KMS-11 (cell line): ENCODE measurements at regions not wholly inside any gene's neighbourhood (a gene's known extent, or its start where the extent isn't known, plus 50 kb on each side); places are given as distances from the start of the nearest gene placed in this dataset.

Experiments
- H2AFZ ChIP-seq: fragments of 200-600 bp; sonication (generic); 2 replicates; pipeline ENCODE4 v1.6.1; 2016; ENCODE audit warnings: antibody characterized with exemption, mixed run types, low read depth
- H3K27ac ChIP-seq: fragments of 200-600 bp; sonication (generic); 2 replicates; pipeline ENCODE4 v1.6.1; 2016; ENCODE audit warnings: mild to moderate bottlenecking, mixed run types
- H3K27me3 ChIP-seq: fragments of 200-600 bp; sonication (generic); 2 replicates; pipeline ENCODE4 v1.6.1; 2017; ENCODE audit warnings: mild to moderate bottlenecking, low read depth, mixed run types, moderate library complexity; ENCODE audit not compliant: insufficient read depth
- H3K36me3 ChIP-seq: fragments of 200-600 bp; sonication (generic); 2 replicates; pipeline ENCODE4 v1.6.1; 2017; ENCODE audit warnings: mild to moderate bottlenecking, mixed run types; ENCODE audit not compliant: insufficient read depth
- H3K4me1 ChIP-seq: fragments of 200-600 bp; sonication (generic); 2 replicates; pipeline ENCODE4 v1.6.1; 2016; ENCODE audit warnings: mild to moderate bottlenecking, low read depth, mixed run types; ENCODE audit not compliant: poor library complexity, severe bottlenecking
- H3K4me2 ChIP-seq: fragments of 200-600 bp; sonication (generic); 2 replicates; pipeline ENCODE4 v1.7.0; 2016; ENCODE audit warnings: mild to moderate bottlenecking, mixed run types
- H3K4me3 ChIP-seq: fragments of 200-600 bp; sonication (generic); IDR thresholded peaks from 2 replicates; pipeline ENCODE4 v1.6.1; 2017; ENCODE audit warnings: low read depth, low read length, mixed read lengths; ENCODE audit not compliant: insufficient read depth
- H3K79me2 ChIP-seq: fragments of 200-600 bp; sonication (generic); 2 replicates; pipeline ENCODE4 v1.6.1; 2016; ENCODE audit warnings: low read depth, mixed run types; ENCODE audit not compliant: insufficient read depth
- H3K9ac ChIP-seq: fragments of 200-600 bp; sonication (generic); 2 replicates; pipeline ENCODE4 v1.6.1; 2016; ENCODE audit warnings: mild to moderate bottlenecking, mixed run types
- H4K20me1 ChIP-seq: fragments of 200-600 bp; sonication (generic); 2 replicates; pipeline ENCODE4 v1.6.1; 2016; ENCODE audit warnings: mild to moderate bottlenecking, mixed run types; ENCODE audit not compliant: insufficient read depth
- TF ChIP-seq, protein P1 (sequence below): fragments of 200-600 bp; sonication (generic); conservative IDR thresholded peaks from 2 replicates; pipeline ENCODE4 v1.6.1; 2017; ENCODE audit warnings: low read depth, mild to moderate bottlenecking, antibody characterized with exemption, low read length, moderate library complexity, mixed read lengths

DNA sequence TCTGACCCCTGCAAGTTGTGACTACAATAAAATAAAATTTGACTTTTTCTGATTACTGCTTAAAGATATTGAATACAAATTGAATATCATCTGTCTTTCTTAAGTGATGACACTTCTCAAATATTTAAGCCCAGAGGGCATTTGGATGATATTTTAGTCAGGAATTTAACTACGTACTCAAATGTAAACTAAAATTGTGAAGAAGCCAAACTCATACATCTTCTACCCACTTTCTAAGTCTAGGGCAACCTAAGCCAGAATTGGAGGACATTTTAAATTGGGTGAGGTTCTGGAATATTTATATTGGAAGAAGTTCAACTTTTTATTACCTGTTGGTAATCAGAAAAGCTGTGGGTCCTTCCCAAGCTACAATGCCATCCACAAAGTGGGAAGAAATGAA is 149.1 kb upstream of the WDR11 start:
- H4K20me1 ChIP-seq, result no peaks in the 10 kb centered on the region
- no peak overlapping the region for H2AFZ ChIP-seq
- H3K4me3 ChIP-seq, result no peak overlapping the region
- no peaks in the 10 kb centered on the region for H3K4me1 ChIP-seq
- H3K27me3 ChIP-seq, result no peaks in the 10 kb centered on the region
- TF ChIP-seq, protein P1, sequence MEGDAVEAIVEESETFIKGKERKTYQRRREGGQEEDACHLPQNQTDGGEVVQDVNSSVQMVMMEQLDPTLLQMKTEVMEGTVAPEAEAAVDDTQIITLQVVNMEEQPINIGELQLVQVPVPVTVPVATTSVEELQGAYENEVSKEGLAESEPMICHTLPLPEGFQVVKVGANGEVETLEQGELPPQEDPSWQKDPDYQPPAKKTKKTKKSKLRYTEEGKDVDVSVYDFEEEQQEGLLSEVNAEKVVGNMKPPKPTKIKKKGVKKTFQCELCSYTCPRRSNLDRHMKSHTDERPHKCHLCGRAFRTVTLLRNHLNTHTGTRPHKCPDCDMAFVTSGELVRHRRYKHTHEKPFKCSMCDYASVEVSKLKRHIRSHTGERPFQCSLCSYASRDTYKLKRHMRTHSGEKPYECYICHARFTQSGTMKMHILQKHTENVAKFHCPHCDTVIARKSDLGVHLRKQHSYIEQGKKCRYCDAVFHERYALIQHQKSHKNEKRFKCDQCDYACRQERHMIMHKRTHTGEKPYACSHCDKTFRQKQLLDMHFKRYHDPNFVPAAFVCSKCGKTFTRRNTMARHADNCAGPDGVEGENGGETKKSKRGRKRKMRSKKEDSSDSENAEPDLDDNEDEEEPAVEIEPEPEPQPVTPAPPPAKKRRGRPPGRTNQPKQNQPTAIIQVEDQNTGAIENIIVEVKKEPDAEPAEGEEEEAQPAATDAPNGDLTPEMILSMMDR, result no peak
- H3K36me3 ChIP-seq, result no peaks in the 10 kb centered on the region
- H3K27ac ChIP-seq, result no peak overlapping the region
- no peak overlapping the region for H3K9ac ChIP-seq
- H3K79me2 ChIP-seq, result no peaks in the 10 kb centered on the region
- no peak overlapping the region for H3K4me2 ChIP-seq

DNA sequence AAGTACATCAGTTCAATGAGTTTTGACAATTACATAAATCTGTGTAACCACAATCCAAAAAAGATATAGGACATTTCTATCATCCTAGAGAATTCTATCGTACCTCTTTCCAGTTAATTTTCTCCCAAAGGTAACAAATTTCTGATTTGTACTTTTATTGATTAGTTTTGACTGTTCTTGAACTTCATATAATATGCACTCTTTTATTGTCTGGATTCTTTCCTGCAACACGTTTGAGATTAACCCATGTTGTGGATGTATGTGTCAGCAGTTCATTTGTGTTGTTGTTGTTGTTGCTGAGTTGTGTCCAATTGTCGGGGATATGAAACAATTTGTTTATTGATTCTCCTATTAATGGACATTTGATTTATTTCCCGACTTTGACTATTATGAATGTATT is 145.9 kb upstream of the WDR11 start:
- Histone ChIP-seq H3K27me3 (no peaks in the 10 kb centered on the region), H3K79me2 (no peaks in the 10 kb centered on the region), H3K36me3 (no peaks in the 10 kb centered on the region), H3K27ac (no peak overlapping the region), H3K4me1 (no peaks in the 10 kb centered on the region), H3K9ac (no peak overlapping the region), H3K4me2 (no peak overlapping the region), H2AFZ (no peak overlapping the region), H4K20me1 (no peaks in the 10 kb centered on the region), H3K4me3 (no peak overlapping the region)
- TF ChIP-seq, protein P1, result no peak

DNA sequence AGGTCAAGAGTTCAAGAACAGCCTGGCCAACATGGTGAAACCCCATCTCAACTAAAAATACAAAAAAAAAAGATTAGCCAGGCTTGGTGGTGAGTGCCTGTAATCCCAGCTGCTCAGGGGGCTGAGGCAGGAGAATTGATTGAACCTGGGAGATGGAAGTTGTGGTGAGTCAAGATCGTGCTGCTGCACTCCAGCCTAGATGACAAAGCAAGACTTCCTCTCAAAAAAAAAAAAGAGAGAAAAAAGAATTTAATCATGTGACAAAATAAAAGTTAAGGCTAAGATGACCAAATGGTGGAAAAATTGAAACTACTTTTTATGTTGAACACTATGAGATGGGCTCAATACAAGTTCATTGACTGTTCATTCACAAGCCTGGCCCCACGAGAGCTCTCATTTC is 141.1 kb upstream of the WDR11 start:
- no peaks in the 10 kb centered on the region for H3K4me1 ChIP-seq

DNA sequence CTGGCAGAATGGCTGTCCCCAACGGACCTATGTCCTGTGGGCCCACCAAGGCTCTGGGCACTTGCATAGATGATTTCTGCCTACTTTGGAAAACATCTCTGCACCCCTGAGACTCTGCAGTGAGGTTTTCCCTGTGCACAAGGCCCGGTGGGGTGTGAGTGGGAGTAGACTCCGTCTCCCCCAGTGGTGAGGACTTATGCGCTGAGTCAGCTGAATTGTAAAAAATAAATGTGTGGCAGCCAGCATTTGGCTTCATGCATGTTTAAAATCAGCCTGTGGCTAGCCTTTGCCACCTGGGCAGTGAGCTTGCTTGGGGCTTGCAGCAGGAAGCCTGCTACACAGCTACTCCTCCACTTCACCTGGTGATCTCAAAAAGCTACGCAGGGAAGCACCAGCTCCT is 139.3 kb upstream of the WDR11 start:
- H4K20me1 ChIP-seq, result no peaks in the 10 kb centered on the region
- no peak overlapping the region for H3K4me2 ChIP-seq
- no peak overlapping the region for H3K27ac ChIP-seq
- TF ChIP-seq, protein P1, result no peak
- no peaks in the 10 kb centered on the region for H3K36me3 ChIP-seq
- no peak overlapping the region for H3K9ac ChIP-seq
- H3K4me1 ChIP-seq, result no peaks in the 10 kb centered on the region
- no peaks in the 10 kb centered on the region for H3K27me3 ChIP-seq
- no peak overlapping the region for H3K4me3 ChIP-seq
- H2AFZ ChIP-seq, result no peak overlapping the region
- no peaks in the 10 kb centered on the region for H3K79me2 ChIP-seq

More for the DNA sequence above, 141.1 kb upstream of the WDR11 start:
- H3K27ac ChIP-seq, result no peak overlapping the region
- H3K36me3 ChIP-seq, result no peaks in the 10 kb centered on the region
- no peaks in the 10 kb centered on the region for H3K79me2 ChIP-seq
- H3K9ac ChIP-seq, result no peak overlapping the region
- H3K27me3 ChIP-seq, result no peaks in the 10 kb centered on the region
- TF ChIP-seq, protein P1, result no peak
- H2AFZ ChIP-seq, result no peak overlapping the region
- no peak overlapping the region for H3K4me2 ChIP-seq
- H4K20me1 ChIP-seq, result no peaks in the 10 kb centered on the region
- no peak overlapping the region for H3K4me3 ChIP-seq
